ENCODE measurements at regions not wholly inside any gene's neighbourhood (a gene's known extent, or its start where the extent isn't known, plus 50 kb on each side); places are given as distances from the start of the nearest gene placed in this dataset.
"Not testable (repeated sequence)": the region's sequence is repeated elsewhere in the genome, so short reads cannot be mapped to it uniquely, and the experiment has no call there.

DNA sequence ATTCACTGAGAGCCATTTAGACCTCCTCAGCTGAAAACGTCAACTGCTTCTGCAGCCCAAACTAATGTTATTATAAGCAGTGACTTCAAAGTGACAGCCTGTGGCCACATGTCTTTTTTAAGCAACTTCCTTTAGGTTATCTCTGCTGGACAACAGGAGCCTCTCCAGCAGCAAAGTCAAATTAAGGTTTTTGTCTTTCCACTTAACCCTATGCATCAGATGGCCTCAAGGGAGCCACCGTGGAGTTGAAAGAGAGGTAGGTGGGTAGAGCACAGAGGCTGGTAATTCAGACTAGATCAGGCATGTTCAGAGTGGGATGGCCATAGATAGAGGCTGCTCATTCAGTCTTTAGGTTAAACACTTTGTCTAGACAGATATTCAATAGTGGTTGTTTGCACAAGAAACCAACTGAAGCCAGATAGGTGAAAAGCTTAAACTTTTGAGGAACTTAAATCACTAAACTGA lies 300.6 kb upstream of the ECI2 start:
- Mint-ChIP-seq H3K27ac (no peak overlapping the region), H3K9me3 (no peaks in the 10 kb centered on the region), H3K36me3 (ENCODE audit: low read depth) (no peaks in the 10 kb centered on the region), H3K27me3 (no peaks in the 10 kb centered on the region), H3K4me3 (no peak overlapping the region), H3K4me1 (no peaks in the 10 kb centered on the region)
- CTCF ChIA-PET: no interaction called here
- POLR2A ChIA-PET: no interaction called here
- no peak for DNase-seq

DNA sequence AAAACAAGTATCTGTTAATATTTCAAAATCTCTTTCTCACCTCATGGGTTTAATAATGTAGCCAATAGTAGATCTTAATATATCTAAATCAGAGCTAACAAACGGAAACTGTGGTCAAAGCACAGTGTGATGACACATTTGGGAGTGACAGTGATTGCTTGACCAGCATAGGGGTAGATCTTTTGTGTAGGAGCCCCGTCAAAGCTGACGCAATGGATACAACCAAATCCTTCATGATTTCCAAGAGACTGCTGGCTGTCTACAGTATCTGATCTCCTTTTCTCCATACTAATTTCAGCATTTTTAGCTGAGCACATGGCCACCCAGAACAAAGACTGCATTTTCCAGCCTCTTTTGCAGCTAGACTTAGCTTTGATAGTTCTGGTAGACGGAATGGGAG lies 299.3 kb upstream of the ECI2 start:
- no peak for DNase-seq
- Mint-ChIP-seq H3K36me3 (ENCODE audit: low read depth) (no peaks in the 10 kb centered on the region), H3K27me3 (no peaks in the 10 kb centered on the region), H3K27ac (no peak overlapping the region), H3K4me3 (no peak overlapping the region), H3K9me3 (no peaks in the 10 kb centered on the region), H3K4me1 (no peaks in the 10 kb centered on the region)
- ChIA-PET POLR2A (no interaction called here), CTCF (no interaction called here)

DNA sequence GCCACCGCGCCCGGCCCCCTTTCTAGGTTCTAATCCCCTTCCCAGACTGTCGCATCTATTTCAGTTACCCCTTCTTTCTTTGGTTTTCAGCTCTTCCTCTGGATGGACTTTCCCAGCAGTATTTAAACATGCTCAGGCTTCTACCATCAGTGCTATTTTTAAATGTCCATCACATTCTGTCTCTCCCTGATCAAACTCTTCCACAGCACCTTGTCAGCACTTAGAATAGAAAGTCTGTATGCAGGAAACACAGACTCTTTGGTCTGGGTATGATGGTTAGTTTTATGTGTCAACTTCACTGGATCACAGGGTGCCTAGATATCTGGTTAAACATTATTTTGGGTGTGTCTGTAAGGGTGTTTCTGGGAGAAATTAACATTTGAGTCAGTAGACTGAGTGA lies 297.8 kb upstream of the ECI2 start:
- Mint-ChIP-seq H3K27me3 (no peaks in the 10 kb centered on the region), H3K4me3 (no peak overlapping the region), H3K9me3 (no peaks in the 10 kb centered on the region), H3K4me1 (no peaks in the 10 kb centered on the region), H3K36me3 (ENCODE audit: low read depth) (no peaks in the 10 kb centered on the region), H3K27ac (no peak overlapping the region)
- CTCF ChIA-PET: no interaction called here
- POLR2A ChIA-PET: no interaction called here
- DNase-seq: no peak

DNA sequence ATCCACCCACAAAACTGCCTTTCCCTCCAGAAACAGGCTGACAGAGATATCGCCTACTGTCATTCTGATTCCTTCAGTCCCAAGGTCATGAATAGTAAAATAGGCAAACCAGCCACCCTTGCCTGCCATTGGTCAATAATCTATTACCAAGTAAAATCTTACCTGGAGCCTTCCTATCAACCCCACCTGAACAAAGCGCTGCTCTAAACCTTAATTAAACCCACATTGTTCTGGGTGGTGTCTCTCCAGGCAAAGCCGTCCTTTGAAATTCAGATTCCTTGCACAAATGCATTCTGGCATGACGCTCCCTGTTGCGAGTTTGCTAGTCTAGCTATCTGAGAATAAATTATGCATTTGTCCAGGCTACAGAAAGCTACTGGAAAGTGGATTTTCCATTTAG lies 291.6 kb upstream of the ECI2 start:
- Mint-ChIP-seq H3K9me3 (peaks cover 4% of the 10 kb centered on the region), H3K36me3 (ENCODE audit: low read depth) (no peaks in the 10 kb centered on the region), H3K27me3 (no peaks in the 10 kb centered on the region), H3K27ac (no peak overlapping the region), H3K4me1 (no peaks in the 10 kb centered on the region), H3K4me3 (no peak overlapping the region)
- ChIA-PET POLR2A (no interaction called here), CTCF (interaction anchor here (0.6 kb wide), 1 partner anchor 576 kb away, joined by 9 read pairs; no protein-coding TSS in a partner anchor)
- no peak for DNase-seq

DNA sequence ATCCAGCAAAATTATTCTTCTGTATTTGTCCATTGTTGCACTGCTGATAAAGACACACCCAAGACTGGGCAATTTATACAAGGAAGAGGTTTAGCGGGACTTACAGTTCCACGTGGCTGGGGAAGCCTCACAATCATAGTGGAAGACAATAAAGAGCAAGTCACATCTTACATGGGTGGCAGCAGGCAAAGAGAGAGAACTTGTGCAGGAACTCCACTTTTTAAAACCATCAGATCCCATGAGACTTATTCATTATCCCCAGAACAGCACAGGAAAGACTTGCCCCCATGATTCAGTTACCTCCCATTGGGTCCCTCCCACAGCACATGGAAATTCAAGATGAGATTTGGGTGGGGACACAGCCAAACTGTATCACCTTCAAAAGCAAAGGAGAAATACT lies 286.5 kb upstream of the ECI2 start:
- no peaks in the 10 kb centered on the region for H3K36me3 Mint-ChIP-seq (ENCODE audit: low read depth)
- H3K27ac Mint-ChIP-seq: no peak overlapping the region
- H3K27me3 Mint-ChIP-seq: no peaks in the 10 kb centered on the region
- ChIA-PET POLR2A (no interaction called here), CTCF (no interaction called here)
- no peak overlapping the region for H3K4me3 Mint-ChIP-seq
- no peaks in the 10 kb centered on the region for H3K4me1 Mint-ChIP-seq
- H3K9me3 Mint-ChIP-seq: peaks cover 4% of the 10 kb centered on the region
- no peak for DNase-seq

DNA sequence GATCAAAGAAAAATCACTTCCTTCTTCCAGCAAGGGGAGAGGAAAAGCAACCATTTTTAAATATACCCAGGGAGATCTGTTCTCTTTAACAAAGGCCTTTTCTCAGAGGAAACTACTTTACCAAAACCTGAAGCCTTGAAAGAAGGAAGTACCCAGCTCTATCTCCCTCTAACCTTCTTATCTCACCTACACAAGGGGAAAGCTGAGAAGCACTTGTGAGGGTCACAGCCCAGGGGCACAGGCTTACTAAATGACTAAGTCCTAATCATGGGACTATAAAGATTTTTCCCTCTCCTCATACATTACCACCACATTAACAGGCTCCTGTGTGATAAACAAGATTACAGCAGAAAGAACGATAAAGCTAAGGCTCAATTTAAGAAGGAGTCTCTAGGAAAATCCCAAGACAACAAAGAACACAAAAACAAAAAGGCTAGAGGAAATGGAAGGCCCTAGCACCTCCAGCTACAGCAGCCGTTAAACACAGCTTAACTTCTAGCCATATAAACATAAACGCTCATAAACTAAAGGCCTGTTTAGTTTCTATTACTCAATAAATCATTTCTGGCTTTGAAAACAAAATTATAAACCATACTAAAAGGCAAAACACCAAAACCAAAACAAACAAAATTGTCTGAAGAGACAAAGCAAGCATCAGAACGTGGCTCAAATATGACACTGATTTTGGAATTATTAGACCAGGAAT lies 284.9 kb upstream of the ECI2 start:
- no peaks in the 10 kb centered on the region for H3K36me3 Mint-ChIP-seq (ENCODE audit: low read depth)
- ChIA-PET POLR2A (no interaction called here), CTCF (no interaction called here)
- no peak for DNase-seq
- no peak overlapping the region for H3K27ac Mint-ChIP-seq
- H3K4me1 Mint-ChIP-seq: no peaks in the 10 kb centered on the region
- no peaks in the 10 kb centered on the region for H3K9me3 Mint-ChIP-seq
- H3K4me3 Mint-ChIP-seq: no peak overlapping the region
- no peaks in the 10 kb centered on the region for H3K27me3 Mint-ChIP-seq

DNA sequence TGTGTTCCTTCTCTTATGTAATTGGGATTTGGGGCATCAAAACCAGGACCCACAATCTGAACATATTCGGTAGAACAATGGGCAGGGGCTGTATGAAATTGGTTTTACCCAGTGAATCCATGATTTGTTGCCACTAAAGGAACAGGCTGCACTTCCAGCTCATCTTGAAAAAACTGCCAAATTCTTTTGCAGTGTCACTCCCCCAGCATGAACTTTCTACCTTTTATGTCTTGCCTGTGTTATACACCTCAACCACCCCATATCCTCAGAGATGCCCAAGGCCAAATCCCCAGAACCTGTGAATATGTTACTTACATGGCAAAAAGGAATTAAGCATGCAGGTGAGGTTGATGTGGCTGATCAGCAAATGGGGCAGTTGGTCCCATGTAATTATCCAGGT lies 280.2 kb upstream of the ECI2 start:
- Mint-ChIP-seq H3K9me3 (no peaks in the 10 kb centered on the region), H3K36me3 (ENCODE audit: low read depth) (no peaks in the 10 kb centered on the region), H3K27me3 (no peaks in the 10 kb centered on the region), H3K4me3 (no peak overlapping the region), H3K4me1 (no peaks in the 10 kb centered on the region), H3K27ac (no peak overlapping the region)
- ChIA-PET CTCF (no interaction called here), POLR2A (no interaction called here)
- DNase-seq: no peak

DNA sequence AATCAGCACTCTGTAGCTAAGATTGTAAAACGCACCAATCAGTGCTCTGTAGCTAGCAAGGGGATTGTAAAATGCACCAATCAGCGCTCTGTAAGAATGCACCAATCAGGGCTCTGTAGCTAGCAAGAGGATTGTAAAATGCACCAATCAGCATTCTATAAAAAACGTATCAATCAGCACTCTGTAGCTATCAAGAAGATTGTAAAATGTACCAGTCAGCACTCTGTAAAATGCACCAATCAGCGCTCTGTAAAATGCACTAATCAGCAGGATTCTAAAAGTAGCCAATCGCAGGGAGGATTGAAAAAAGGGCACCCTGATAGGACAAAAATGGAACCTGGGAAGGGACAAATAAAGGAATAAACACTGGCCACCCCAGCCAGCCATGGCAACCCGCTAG lies 278.7 kb upstream of the ECI2 start:
- CTCF ChIA-PET; H3K9me3 Mint-ChIP-seq; H3K4me1 Mint-ChIP-seq; H3K4me3 Mint-ChIP-seq; H3K27ac Mint-ChIP-seq; POLR2A ChIA-PET; H3K27me3 Mint-ChIP-seq; DNase-seq; H3K36me3 Mint-ChIP-seq (ENCODE audit: low read depth): not testable (repeated sequence)

DNA sequence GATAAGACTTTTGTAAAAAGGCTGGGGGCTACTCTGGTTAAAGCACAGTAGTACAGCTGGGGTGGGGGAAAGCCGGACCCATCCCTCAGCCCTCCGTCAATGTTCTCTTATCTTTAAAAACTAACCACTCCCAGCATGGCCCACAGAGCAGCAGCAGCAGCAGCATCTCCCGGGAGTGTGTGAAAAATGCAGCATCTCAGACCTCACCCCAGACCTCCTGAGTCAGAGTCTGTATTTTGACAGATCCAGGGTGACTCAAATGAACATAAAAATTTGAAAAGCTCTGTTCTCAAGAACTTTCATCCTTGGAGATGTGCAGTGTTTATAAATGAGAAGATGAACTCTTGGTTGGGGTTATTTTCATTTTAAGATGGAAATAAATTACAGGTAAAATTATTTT lies 277.7 kb upstream of the ECI2 start:
- ChIA-PET POLR2A (no interaction called here), CTCF (no interaction called here)
- Mint-ChIP-seq H3K36me3 (ENCODE audit: low read depth) (no peaks in the 10 kb centered on the region), H3K27me3 (peaks cover 7% of the 10 kb centered on the region), H3K9me3 (no peaks in the 10 kb centered on the region), H3K4me1 (no peaks in the 10 kb centered on the region), H3K27ac (no peak overlapping the region), H3K4me3 (no peak overlapping the region)
- no peak for DNase-seq

DNA sequence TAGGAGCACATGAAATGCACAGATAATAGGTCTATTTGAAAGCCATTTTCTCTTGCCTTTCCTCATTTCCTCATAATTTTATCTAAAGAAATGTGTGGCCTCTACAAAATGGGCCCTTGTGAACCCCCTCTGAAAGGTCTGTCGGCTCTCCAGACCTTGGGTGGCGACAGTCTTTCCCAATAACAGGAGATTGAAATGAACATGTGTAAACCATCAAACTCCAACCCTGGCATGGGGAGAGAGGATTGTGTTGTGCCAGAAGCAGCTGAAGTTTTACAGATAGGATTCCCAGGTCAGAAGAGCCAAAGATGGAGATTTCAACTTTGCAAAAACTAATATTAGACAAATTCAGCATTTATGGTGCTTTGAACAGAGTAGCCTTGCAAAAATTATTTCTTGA lies 277.1 kb upstream of the ECI2 start:
- Mint-ChIP-seq H3K27me3 (peaks cover 7% of the 10 kb centered on the region), H3K4me3 (no peak overlapping the region), H3K36me3 (ENCODE audit: low read depth) (no peaks in the 10 kb centered on the region), H3K4me1 (no peaks in the 10 kb centered on the region), H3K27ac (no peak overlapping the region), H3K9me3 (no peaks in the 10 kb centered on the region)
- ChIA-PET POLR2A (no interaction called here), CTCF (no interaction called here)
- DNase-seq: no peak

DNA sequence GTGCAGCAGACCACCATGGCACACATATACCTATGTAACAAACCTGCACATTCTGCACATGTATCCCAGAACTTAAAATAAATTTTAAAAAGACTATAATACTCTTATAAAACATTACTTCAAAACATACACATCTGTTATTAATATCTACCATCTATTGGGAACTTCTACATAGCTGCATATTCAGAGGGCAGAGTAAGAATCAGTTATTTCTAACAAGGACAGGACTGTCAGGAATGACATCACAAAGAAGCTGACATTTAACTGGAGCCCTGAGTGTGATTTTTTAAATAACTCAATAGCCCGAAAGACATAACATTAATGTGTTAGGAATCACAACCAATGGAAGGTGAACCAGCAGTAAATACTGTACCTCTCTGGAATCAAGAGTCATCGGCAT lies 276.7 kb upstream of the ECI2 start:
- Mint-ChIP-seq H3K4me1 (no peaks in the 10 kb centered on the region), H3K27ac (no peak overlapping the region), H3K9me3 (no peaks in the 10 kb centered on the region), H3K4me3 (no peak overlapping the region), H3K27me3 (peaks cover 7% of the 10 kb centered on the region), H3K36me3 (ENCODE audit: low read depth) (no peaks in the 10 kb centered on the region)
- ChIA-PET POLR2A (no interaction called here), CTCF (no interaction called here)
- no peak for DNase-seq

DNA sequence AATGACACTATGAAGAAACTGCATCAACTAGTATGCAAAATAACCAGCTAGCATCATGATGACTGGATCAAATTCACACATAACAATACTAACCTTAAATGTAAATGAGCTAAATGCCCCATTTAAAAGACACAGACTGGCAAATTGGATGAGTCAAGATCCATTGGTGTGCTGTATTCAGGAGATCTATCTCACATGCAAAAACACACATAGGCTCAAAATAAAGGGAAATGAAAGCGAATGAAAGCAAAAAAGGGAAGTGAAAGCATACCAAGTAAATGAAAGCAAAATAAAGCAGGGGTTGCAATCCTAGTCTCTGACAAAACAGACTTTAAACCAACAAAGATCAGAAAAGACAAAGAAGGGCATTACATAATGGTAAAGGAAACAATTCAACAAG lies 272.3 kb upstream of the ECI2 start:
- H3K4me3 Mint-ChIP-seq; H3K9me3 Mint-ChIP-seq; H3K4me1 Mint-ChIP-seq; H3K36me3 Mint-ChIP-seq (ENCODE audit: low read depth); H3K27ac Mint-ChIP-seq; POLR2A ChIA-PET; DNase-seq; CTCF ChIA-PET; H3K27me3 Mint-ChIP-seq: not testable (repeated sequence)

DNA sequence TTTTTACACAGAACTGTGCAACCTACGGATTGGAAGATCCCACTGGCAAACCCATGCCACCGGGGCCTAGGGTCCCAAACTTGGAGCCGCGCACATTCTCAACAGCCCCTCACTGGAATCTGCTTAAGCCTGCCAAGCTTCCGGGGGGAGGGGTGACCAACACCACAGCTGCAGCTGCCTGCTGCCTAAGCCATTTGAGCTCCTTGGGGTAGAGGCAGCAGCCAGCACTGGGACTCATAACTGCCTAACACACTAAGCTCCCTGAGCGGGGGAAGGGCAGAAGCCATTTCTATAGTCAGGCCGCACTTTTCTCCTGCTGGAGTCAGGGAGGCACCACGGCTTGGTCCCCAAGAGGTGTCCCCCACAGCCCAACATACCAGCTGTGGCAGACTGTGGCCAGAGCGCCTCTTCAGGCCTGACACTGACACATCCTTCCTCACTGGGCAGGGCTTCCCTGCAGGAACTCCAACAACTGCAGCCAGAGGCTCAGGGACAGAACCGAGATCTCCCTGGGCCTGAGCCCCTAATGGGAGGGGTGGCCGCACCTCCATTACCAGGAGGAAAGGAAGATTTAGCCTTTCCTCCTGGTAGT lies 270.3 kb upstream of the ECI2 start:
- Mint-ChIP-seq H3K9me3 (no peaks in the 10 kb centered on the region), H3K36me3 (ENCODE audit: low read depth) (no peaks in the 10 kb centered on the region), H3K4me3 (no peak overlapping the region), H3K4me1 (no peaks in the 10 kb centered on the region), H3K27me3 (peaks cover 7% of the 10 kb centered on the region), H3K27ac (no peak overlapping the region)
- ChIA-PET CTCF (no interaction called here), POLR2A (no interaction called here)
- no peak for DNase-seq

DNA sequence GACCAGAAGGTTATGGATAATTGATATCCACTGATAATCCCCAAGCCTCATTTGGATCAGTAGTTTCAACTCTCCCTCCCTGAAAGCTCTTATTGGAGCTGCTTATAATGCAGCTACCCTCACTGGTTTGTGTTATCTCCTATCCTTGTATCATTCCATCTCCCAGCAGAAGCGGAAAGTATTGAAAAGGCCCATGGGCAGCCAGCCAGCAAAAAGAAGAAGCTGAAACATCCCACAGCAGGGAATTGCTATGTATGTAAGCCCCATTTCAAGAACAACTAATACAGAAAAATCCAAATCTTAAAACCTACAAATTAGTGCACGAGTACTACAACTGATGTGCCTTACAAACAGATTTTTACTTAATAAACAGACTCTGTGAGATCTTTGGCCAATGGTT lies 269.0 kb upstream of the ECI2 start:
- DNase-seq: no peak
- ChIA-PET POLR2A (no interaction called here), CTCF (no interaction called here)
- Mint-ChIP-seq H3K27me3 (peaks cover 7% of the 10 kb centered on the region), H3K4me3 (no peak overlapping the region), H3K27ac (no peak overlapping the region), H3K4me1 (no peaks in the 10 kb centered on the region), H3K9me3 (no peaks in the 10 kb centered on the region), H3K36me3 (ENCODE audit: low read depth) (no peaks in the 10 kb centered on the region)
